Mesenchymal stem cell (in vitro differentiated cells and primary cell): ENCODE measurements at regions not wholly inside any gene's neighbourhood (a gene's known extent, or its start where the extent isn't known, plus 50 kb on each side); places are given as distances from the start of the nearest gene placed in this dataset.

Experiments
- DNase-seq: peaks from one replicate; pipeline ENCODE4 v3.0.0-alpha.2; 2013
- H2AFZ ChIP-seq: one replicate; pipeline ENCODE4 v1.6.1; 2013; ENCODE audit warnings: low read depth, mild to moderate bottlenecking, control low read depth, inconsistent platforms, low read length, moderate library complexity
- H2AK5ac ChIP-seq: 2 replicates; pipeline ENCODE4 v1.6.1; 2013; ENCODE audit warnings: low read length, moderate library complexity, mild to moderate bottlenecking, inconsistent platforms; ENCODE audit not compliant: severe bottlenecking
- H2BK120ac ChIP-seq: one replicate; pipeline ENCODE4 v1.6.1; 2013; ENCODE audit warnings: low read depth, mild to moderate bottlenecking, inconsistent platforms, low read length, moderate library complexity
- H2BK12ac ChIP-seq, 2 experiments: one replicate each; pipeline ENCODE4 v1.6.1; 2013; ENCODE audit warnings: inconsistent platforms in 2 of 2, low read length in 2 of 2, mild to moderate bottlenecking in 2 of 2, moderate library complexity in 2 of 2, control low read depth in 1 of 2
- H2BK15ac ChIP-seq: one replicate; pipeline ENCODE4 v1.6.1; 2013; ENCODE audit warnings: mild to moderate bottlenecking, low read depth, inconsistent platforms; ENCODE audit not compliant: poor library complexity, severe bottlenecking
- H2BK5ac ChIP-seq: 2 replicates; pipeline ENCODE4 v1.6.1; 2013; ENCODE audit warnings: low read depth, mild to moderate bottlenecking, low read length, control low read depth, inconsistent platforms; ENCODE audit not compliant: poor library complexity, severe bottlenecking
- H3K14ac ChIP-seq, 2 experiments: one replicate each; pipeline ENCODE4 v1.6.1; 2013; ENCODE audit warnings: inconsistent platforms in 2 of 2, low read length in 2 of 2, control low read depth in 1 of 2, mild to moderate bottlenecking in 1 of 2, moderate library complexity in 1 of 2
- H3K18ac ChIP-seq, 2 experiments: one replicate each; pipeline ENCODE4 v1.6.1; 2013; ENCODE audit warnings: inconsistent platforms in 2 of 2, low read length in 2 of 2, control low read depth in 1 of 2, low read depth in 1 of 2, mild to moderate bottlenecking in 1 of 2
- H3K23ac ChIP-seq, 2 experiments: one replicate each; pipeline ENCODE4 v1.6.1; 2013; ENCODE audit warnings: inconsistent platforms in 2 of 2, low read length in 2 of 2, mild to moderate bottlenecking in 2 of 2, moderate library complexity in 2 of 2, control low read depth in 1 of 2
- H3K27ac ChIP-seq: 2 replicates; pipeline ENCODE4 v1.5.1; 2013; ENCODE audit warnings: mild to moderate bottlenecking, moderate library complexity, low read length, control low read depth, inconsistent platforms; ENCODE audit not compliant: poor library complexity, severe bottlenecking
- H3K27me3 ChIP-seq, 2 experiments: 2 replicates each; pipeline versions ENCODE4 v1.6.1 to v1.7.0; 2013; ENCODE audit warnings: low read length in 2 of 2, mild to moderate bottlenecking in 2 of 2, moderate library complexity in 2 of 2, control low read depth in 1 of 2, inconsistent platforms in 1 of 2; ENCODE audit not compliant: control insufficient read depth in 1 of 2, insufficient read depth in 1 of 2
- H3K36me3 ChIP-seq, 2 experiments: 2 replicates each; pipeline versions ENCODE4 v1.6.1 to v1.7.0; 2013; ENCODE audit warnings: low read length in 2 of 2, control low read depth in 1 of 2, inconsistent platforms in 1 of 2, low read depth in 1 of 2, mild to moderate bottlenecking in 1 of 2; ENCODE audit not compliant: insufficient read depth in 2 of 2, control insufficient read depth in 1 of 2
- H3K4ac ChIP-seq, 2 experiments: one replicate each; pipeline ENCODE4 v1.6.1; 2013; ENCODE audit warnings: inconsistent platforms in 2 of 2, low read length in 2 of 2, mild to moderate bottlenecking in 2 of 2, moderate library complexity in 2 of 2, control low read depth in 1 of 2, low read depth in 1 of 2
- H3K4me1 ChIP-seq: 2 replicates; pipeline ENCODE4 v1.6.1; 2013; ENCODE audit warnings: low read depth, low read length, control low read depth; ENCODE audit not compliant: control insufficient read depth, insufficient read depth
- H3K4me2 ChIP-seq: 2 replicates; pipeline ENCODE4 v1.6.1; 2013; ENCODE audit warnings: low read length, mild to moderate bottlenecking, inconsistent platforms; ENCODE audit not compliant: poor library complexity, severe bottlenecking
- H3K4me3 ChIP-seq, 2 experiments: 2 replicates each; pipeline versions ENCODE4 v1.5.1 to v1.7.0; 2013; ENCODE audit warnings: low read length in 2 of 2, mild to moderate bottlenecking in 2 of 2, control low read depth in 1 of 2, low read depth in 1 of 2; ENCODE audit not compliant: insufficient read depth in 1 of 2
- H3K79me1 ChIP-seq: replicated peaks from 2 replicates; pipeline ENCODE4 v1.6.1; 2013; ENCODE audit warnings: mild to moderate bottlenecking, control low read depth, low read length, inconsistent platforms; ENCODE audit not compliant: poor library complexity, severe bottlenecking
- H3K9ac ChIP-seq: 2 replicates; pipeline ENCODE4 v1.7.0; 2013; ENCODE audit warnings: mild to moderate bottlenecking, low read length, moderate library complexity
- H3K9me3 ChIP-seq: 2 replicates; pipeline ENCODE4 v1.7.0; 2013; ENCODE audit warnings: mild to moderate bottlenecking, low read length; ENCODE audit not compliant: control insufficient read depth
- H4K8ac ChIP-seq: one replicate; pipeline ENCODE4 v1.6.1; 2013; ENCODE audit warnings: inconsistent platforms, mild to moderate bottlenecking, low read length, moderate library complexity
- H4K91ac ChIP-seq: one replicate; pipeline ENCODE4 v1.6.1; 2013; ENCODE audit warnings: mild to moderate bottlenecking, low read length, inconsistent platforms
- WGBS: methylation state at CpG from one replicate; pipeline ENCODE4 v1.1.7; 2013; ENCODE audit warnings: mixed read lengths; 5-methylcytosine and 5-hydroxymethylcytosine counted together

- peak; percentile 94 for DNase-seq
- no peak overlapping the region for H4K91ac ChIP-seq
- H3K4me3 ChIP-seq = no peak overlapping the region
- H2AK5ac ChIP-seq = no peak overlapping the region
- no peak overlapping the region for H3K23ac ChIP-seq
- H4K8ac ChIP-seq = no peak overlapping the region
- no CpG with 5 or more reads among the region's 2 CpGs for WGBS
- H2BK15ac ChIP-seq = no peak overlapping the region
- H3K79me1 ChIP-seq = peaks cover 10% of the 10 kb centered on the region
- no peak overlapping the region for H3K4ac ChIP-seq
- no peak overlapping the region for H3K18ac ChIP-seq
- no peak overlapping the region for H2BK120ac ChIP-seq
- H3K9ac ChIP-seq = no peak overlapping the region
- peaks cover 15% of the 10 kb centered on the region for H3K9me3 ChIP-seq
- H3K4me1 ChIP-seq = peaks cover 19% of the 10 kb centered on the region
- no peaks in the 10 kb centered on the region for H3K27me3 ChIP-seq
- no peak overlapping the region for H2BK5ac ChIP-seq
- no peak overlapping the region for H3K14ac ChIP-seq
- H3K4me2 ChIP-seq = no peak overlapping the region
- no peaks in the 10 kb centered on the region for H3K36me3 ChIP-seq
- no peak overlapping the region for H2BK12ac ChIP-seq
- H3K27ac ChIP-seq = peak overlapping the region; percentile 59
- no peak overlapping the region for H2AFZ ChIP-seq
Observed at GRCh38 chr12:123089631-123090353, 61.1 kb downstream of the PITPNM2 start.

GRCh38 chr12:123089140-123089539 is 61.8 kb downstream of the PITPNM2 start:
- no peak overlapping the region for H4K8ac ChIP-seq
- H2BK12ac ChIP-seq = peak overlapping the region in 1 of 2 experiments; percentile 12
- H3K4me3 ChIP-seq = no peak overlapping the region
- H3K79me1 ChIP-seq = peaks cover 13% of the 10 kb centered on the region
- no peaks in the 10 kb centered on the region for H3K27me3 ChIP-seq
- H2BK5ac ChIP-seq = no peak overlapping the region
- H4K91ac ChIP-seq = no peak overlapping the region
- whole genome bisulfite sequencing = 93% methylated on average over 6 of the region's 6 CpGs
- no peak overlapping the region for H3K4me2 ChIP-seq
- no peak overlapping the region for H3K14ac ChIP-seq
- DNase-seq = no peak
- no peak overlapping the region for H2AFZ ChIP-seq
- no peak overlapping the region for H3K23ac ChIP-seq
- H3K9me3 ChIP-seq = peaks cover 15% of the 10 kb centered on the region
- H3K4me1 ChIP-seq = peaks cover 20% of the 10 kb centered on the region
- peak overlapping the region; percentile 17 for H2AK5ac ChIP-seq
- H2BK15ac ChIP-seq = peak overlapping the region; percentile 19
- H2BK120ac ChIP-seq = no peak overlapping the region
- H3K18ac ChIP-seq = peak overlapping the region in 1 of 2 experiments; percentile 13
- peak overlapping the region; percentile 11 for H3K27ac ChIP-seq
- no peaks in the 10 kb centered on the region for H3K36me3 ChIP-seq
- H3K4ac ChIP-seq = no peak overlapping the region
- no peak overlapping the region for H3K9ac ChIP-seq

GRCh38 chr12:123085730-123086487 is 65.0 kb downstream of the PITPNM2 start:
- H2AK5ac ChIP-seq = no peak overlapping the region
- H2AFZ ChIP-seq = no peak overlapping the region
- H3K36me3 ChIP-seq = no peaks in the 10 kb centered on the region
- H3K79me1 ChIP-seq = peaks cover 17% of the 10 kb centered on the region
- no peaks in the 10 kb centered on the region for H3K27me3 ChIP-seq
- peaks cover 31% of the 10 kb centered on the region for H3K4me1 ChIP-seq
- no peak overlapping the region for H2BK15ac ChIP-seq
- no peak overlapping the region for H3K4me3 ChIP-seq
- no peak overlapping the region for H2BK120ac ChIP-seq
- WGBS = 88% methylated on average over 10 of the region's 10 CpGs
- H3K4ac ChIP-seq = no peak overlapping the region
- peak; percentile 46 for DNase-seq
- no peak overlapping the region for H4K91ac ChIP-seq
- H3K27ac ChIP-seq = no peak overlapping the region
- H2BK5ac ChIP-seq = no peak overlapping the region
- peak overlapping the region in 1 of 2 experiments; percentile 33 for H2BK12ac ChIP-seq
- no peak overlapping the region for H3K4me2 ChIP-seq
- peaks cover 8% of the 10 kb centered on the region for H3K9me3 ChIP-seq
- no peak overlapping the region for H4K8ac ChIP-seq
- H3K23ac ChIP-seq = no peak overlapping the region
- no peak overlapping the region for H3K9ac ChIP-seq
- H3K14ac ChIP-seq = peak overlapping the region in 1 of 2 experiments; percentile 62
- peak overlapping the region in 1 of 2 experiments; percentile 42 for H3K18ac ChIP-seq

- H3K27ac ChIP-seq = no peak overlapping the region
- H2AK5ac ChIP-seq = no peak overlapping the region
- H3K9me3 ChIP-seq = no peaks in the 10 kb centered on the region
- H2BK15ac ChIP-seq = no peak overlapping the region
- H3K79me1 ChIP-seq = peaks cover 17% of the 10 kb centered on the region
- no peak overlapping the region for H4K8ac ChIP-seq
- H3K18ac ChIP-seq = no peak overlapping the region
- H3K14ac ChIP-seq = no peak overlapping the region
- H3K4me2 ChIP-seq = no peak overlapping the region
- no peak overlapping the region for H2BK120ac ChIP-seq
- no peak overlapping the region for H3K9ac ChIP-seq
- no peak overlapping the region for H3K4me3 ChIP-seq
- no peak for DNase-seq
- peaks cover 31% of the 10 kb centered on the region for H3K4me1 ChIP-seq
- WGBS = over 99% methylated on average over 5 of the region's 5 CpGs
- H2BK12ac ChIP-seq = no peak overlapping the region
- H2BK5ac ChIP-seq = no peak overlapping the region
- H4K91ac ChIP-seq = no peak overlapping the region
- no peaks in the 10 kb centered on the region for H3K27me3 ChIP-seq
- no peak overlapping the region for H2AFZ ChIP-seq
- no peak overlapping the region for H3K4ac ChIP-seq
- H3K36me3 ChIP-seq = no peaks in the 10 kb centered on the region
- no peak overlapping the region for H3K23ac ChIP-seq
Observed at GRCh38 chr12:123085066-123085465, 65.8 kb downstream of the PITPNM2 start.
